Pons (tissue), 1 donor: ENCODE measurements at regions not wholly inside any gene's neighbourhood (a gene's known extent, or its start where the extent isn't known, plus 50 kb on each side); places are given as distances from the start of the nearest gene placed in this dataset.
A peak's percentile ranks its signal among the peaks of the same experiment; 100 is the strongest.
"Not testable (repeated sequence)": the region's sequence is repeated elsewhere in the genome, so short reads cannot be mapped to it uniquely, and the experiment has no call there.

Experiments
- DNase-seq: peaks from one replicate; pipeline ENCODE4 v3.0.0-alpha.2; 2016; ENCODE audit warnings: low spot score

DNA sequence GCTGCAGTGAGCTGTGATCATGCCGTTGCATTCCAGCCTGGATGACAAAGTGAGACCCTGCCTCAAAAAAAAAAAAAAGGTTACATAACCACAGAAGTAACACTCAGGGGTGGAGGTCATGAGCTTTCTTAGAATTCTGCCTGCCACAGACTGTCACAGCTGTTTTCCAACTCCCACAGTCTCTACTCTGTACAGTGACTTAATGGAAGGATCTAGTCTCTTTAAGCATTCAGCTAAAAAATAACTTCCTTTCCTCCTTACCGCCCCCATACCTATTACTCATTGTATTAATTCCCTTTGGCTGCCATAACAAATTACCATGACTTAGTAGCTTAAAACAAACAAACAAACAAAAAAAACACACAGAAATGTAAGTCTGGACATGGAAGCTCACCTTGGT is 99.6 kb upstream of the UBE2E1 start:
- no peak for DNase-seq

GRCh38 chr3:23709987-23710386 is 95.8 kb upstream of the UBE2E1 start:
- no peak for DNase-seq

- DNase-seq = no peak
Observed at GRCh38 chr3:23710555-23710954, 95.2 kb upstream of the UBE2E1 start.

GRCh38 chr3:23711916-23712494 is 93.8 kb upstream of the UBE2E1 start:
- DNase-seq = no peak

DNA sequence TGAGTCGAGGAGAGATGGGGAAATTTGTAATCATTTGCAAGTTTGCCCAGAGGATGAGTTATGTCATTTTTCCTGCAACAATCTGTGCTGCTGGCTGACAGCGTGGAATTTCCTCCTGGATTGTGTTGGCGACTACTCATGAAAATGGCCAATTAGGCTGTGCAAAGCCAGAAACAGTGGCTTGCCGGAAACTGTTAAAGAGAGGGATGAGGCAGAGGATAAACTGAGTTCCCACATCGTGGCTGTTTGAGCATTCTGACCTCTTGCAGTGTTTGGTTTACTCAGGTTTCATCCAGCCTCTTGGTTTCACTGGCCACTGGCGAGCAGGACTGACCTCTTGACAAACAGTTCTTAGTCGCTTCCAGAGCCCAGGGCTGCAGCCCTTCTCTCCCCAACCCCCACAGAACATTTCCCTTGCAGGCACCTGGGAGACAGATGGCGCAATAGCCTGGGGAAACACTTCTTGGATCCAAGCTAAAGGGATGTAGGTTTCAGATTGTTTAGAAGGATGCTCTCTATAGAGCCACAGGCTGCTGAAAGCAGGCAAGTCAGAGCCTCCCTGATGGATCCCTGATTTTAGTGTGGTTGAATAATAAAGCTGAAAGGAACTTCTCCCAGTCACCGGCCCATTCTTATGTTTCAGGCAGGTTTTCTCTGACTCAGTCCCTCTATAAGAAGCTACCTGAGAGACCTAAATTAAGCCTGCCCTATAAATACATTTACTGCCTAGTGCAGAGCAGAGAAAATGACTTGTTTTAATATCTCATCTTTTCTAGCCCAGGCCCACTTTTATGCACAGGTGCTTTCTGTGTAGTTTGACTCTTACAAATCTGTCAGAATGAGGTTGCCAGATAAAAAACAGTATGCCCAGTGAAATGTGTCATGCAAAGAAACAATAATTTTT is 92.8 kb upstream of the UBE2E1 start:
- DNase-seq = peak; percentile 16

DNA sequence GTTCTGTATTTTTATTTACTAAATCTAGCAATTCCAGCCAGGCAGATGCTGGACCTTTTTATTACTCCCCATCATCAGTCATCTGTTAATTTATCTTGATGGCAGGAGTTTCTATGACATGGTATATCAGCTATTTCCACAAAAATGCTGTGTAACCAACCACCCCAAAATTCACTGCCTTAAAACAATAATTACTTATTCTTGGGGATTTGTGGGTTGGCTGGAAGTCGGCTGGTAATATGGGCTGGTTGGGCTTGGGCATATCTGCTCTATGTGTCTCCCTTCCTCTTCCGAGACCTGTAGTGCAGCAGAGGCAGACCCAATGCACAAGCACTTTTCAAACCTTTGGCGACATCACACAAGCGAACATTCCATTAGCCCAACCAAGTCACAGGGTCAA is 92.1 kb upstream of the UBE2E1 start:
- DNase-seq = no peak

DNA sequence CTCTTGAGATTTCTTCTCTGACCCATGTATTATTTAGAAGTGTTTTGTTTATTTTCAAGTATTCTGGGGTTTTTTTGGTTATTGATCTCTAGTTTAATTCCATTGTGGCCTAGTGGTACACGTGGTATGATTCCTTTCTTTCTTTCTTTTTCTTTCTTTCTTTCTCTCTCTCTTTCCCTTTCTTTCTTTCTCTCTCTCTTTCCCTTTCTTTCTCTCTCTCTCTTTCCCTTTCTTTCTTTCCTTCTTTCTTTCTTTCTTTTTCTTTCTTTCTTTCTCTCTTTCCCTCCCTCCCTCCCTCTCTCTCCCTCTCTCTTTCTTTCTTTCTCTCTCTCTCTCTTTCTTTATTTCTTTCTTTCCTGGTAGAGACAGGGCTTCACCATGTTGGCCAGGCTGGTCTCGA is 85.7 kb upstream of the UBE2E1 start:
- no peak for DNase-seq

DNA sequence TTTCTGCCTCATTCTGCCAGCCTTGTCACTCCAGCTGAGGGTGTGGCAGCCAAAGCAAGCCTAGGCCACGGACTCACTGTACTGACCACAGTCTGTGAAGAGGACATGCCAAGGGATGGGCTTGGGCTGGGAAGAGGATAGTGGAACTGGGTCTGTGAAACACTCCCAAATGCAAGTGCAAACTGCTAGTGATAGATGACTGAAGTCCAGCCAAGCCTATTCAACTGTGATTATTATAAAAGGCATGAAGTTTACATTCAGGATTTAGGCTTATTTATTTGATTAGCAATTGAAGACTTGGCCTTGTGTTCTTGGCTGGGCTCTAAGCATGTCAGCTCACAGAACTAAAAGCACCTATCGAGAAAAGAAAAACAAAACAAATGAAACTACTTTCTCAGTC is 84.9 kb upstream of the UBE2E1 start:
- DNase-seq = no peak

DNA sequence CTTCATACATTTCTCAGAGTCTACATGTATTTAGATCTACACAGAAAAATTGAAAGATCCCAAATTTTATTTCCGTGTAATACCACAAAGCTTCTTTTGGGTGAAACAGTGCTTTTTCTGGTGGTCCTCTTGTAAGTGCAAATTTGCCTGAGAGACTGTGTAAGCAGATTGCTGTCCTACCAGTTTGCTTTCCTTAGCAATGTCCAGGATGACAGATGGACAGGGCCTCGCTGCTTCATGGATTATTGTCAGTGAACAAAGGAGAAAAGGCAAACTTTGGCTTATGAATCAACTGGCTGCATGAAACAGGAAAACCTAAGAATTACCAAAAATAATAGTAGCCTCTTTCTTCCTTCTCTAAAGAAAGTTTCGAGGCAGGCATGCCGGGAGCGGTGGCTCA is 82.6 kb upstream of the UBE2E1 start:
- DNase-seq = no peak

GRCh38 chr3:23723930-23724329 is 81.8 kb upstream of the UBE2E1 start:
- DNase-seq = peak; percentile 34

GRCh38 chr3:23726811-23727548 is 78.8 kb upstream of the UBE2E1 start:
- no peak for DNase-seq

DNA sequence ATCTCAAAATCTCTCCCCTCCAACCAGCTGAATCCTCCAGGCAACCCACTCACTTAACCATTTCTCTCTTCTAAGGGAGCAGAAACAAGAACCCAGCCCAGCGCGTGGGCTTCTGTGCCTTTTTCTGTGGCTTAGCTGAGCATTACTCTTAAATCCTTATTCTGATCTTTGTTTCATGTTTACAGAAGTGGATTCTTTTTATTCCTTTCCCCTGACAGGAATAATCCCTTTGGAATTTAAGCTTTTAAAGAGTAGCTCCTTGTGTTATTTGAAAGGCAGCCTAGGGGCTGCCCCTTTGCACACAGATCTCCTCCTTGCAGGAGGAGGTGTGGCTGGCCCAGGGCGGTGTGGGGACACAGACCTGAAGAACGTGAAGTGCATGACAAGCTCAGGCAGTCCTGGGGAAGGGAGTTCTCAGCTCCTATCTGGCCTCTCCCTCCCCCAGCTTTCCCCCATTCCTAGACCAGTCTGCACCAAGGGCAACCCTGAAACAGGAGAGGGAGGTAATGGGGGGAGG is 77.1 kb upstream of the UBE2E1 start:
- DNase-seq = no peak

- not testable (repeated sequence) for DNase-seq
Observed at GRCh38 chr3:23729362-23729761, 76.4 kb upstream of the UBE2E1 start.

- DNase-seq = no peak
Observed at GRCh38 chr3:23734481-23734880, 71.3 kb upstream of the UBE2E1 start.

DNA sequence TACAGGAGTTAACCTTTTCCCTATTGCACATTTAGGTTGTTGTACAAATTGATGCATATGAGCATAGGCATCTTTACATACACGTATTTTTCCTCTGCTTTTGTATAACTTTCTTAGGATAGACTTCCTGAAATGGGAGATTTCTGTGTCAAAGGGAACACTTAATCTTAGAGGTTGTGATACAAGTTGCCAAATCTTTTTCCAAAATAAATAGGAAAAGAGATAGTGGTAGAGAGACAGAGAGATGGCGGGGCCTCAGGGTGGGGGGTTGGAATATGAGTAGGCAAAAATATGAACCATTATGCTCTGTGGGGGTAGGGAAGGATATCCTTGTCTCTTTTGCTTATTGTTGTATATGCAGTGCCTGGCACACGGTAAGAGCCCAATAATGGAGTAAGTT is 70.7 kb upstream of the UBE2E1 start:
- DNase-seq = no peak

DNA sequence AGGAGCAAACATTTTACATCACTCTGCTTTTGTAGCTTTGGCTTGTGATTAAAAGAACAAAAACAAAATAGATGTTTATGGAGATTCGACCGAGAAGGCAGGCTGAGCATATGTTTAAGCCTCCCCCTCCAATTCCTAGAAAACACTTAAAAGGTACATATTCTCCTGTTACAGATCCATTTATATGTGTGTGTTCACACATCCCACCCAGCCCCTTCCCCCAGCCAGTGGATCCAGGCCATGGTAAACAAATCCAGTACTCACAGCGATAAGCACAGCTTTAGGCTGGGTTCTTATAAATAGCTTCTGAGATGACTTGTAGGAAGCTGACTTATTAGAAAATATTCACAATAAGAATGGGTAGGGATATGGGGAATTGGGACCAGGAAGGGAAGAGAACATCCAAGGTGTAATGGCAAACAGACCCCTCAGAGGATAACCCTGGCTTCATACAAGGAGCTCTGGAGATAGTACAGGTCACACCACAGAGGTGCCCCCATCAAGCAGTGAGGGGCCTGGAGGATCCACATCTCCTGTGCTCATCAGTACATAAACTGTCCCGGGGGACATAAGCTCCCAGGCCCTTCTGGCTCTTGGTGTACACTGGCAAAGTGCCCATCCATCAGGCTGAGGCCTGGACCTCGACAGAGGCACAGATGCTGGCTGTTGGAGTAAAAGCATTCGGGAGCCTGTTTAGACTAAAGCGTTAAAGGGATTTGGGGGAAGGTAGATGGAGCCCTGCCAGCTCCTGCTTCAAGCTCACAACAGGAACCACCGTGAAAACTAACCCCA is 70.0 kb upstream of the UBE2E1 start:
- DNase-seq = no peak

- no peak for DNase-seq
Observed at GRCh38 chr3:23738944-23739343, 66.8 kb upstream of the UBE2E1 start.

GRCh38 chr3:23739536-23739935 is 66.2 kb upstream of the UBE2E1 start:
- no peak for DNase-seq

DNA sequence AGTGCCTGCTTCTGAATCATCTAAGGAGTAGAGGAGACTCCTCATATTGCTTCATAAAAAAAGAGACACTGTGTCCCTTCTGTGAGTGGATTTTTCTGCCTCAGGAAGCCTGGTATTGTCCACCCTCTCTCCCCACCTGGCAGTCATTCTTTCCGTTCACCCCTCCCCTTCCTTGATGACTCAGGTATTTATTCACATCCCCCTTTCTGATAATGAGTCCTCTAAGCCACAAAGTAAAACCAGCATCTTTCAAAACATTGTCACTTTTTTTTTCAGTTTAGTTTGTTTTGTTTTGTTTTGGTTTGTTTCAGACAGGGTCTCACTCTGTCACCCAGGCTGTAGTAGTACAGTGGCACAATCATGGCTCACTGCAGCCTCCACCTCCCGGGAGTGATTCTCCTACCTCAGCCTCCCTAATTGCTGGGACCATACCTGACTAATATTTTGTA is 65.2 kb upstream of the UBE2E1 start:
- no peak for DNase-seq

GRCh38 chr3:23741036-23741706 is 64.6 kb upstream of the UBE2E1 start:
- DNase-seq = no peak

DNA sequence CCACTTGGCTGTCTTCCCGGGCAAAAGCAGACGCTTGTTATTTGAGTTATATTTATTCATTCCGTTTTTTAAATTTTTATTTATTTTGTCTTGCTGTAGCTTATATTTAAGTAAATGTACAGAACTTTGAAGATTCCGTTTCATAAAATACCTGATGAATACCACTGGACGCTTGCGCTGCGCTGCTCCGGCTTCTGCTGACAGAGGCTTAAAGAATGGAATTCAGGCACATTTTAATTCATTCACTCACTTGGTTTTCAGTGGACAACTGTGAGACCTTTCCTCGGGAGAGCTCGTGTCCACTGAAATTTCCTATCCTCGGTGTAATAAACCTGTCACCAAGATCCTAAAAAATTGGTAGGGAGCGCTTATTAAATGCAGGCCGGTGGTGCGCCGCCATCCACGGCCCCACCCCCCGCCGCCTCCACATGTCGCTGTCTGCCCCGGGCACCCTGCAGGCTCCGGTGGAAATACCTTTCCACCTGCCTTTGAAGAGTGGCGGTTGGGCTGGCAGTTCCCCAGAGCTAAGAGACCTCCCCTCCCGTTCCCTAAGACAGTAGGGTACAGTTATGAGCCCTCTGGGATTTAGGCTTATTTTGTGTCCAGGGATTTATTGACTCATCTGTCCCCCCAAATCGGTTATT is 62.5 kb upstream of the UBE2E1 start:
- no peak for DNase-seq
